OCI-LY3 (cell line): ENCODE measurements at regions not wholly inside any gene's neighbourhood (a gene's known extent, or its start where the extent isn't known, plus 50 kb on each side); places are given as distances from the start of the nearest gene placed in this dataset.

Experiments
- EZH2phosphoT487 ChIP-seq: fragments of 200-600 bp; shearing (Covaris generic); IDR thresholded peaks from 2 replicates; pipeline ENCODE4 v1.6.1; 2018; ENCODE audit warnings: antibody characterized with exemption, mixed run types, low read depth
- TF ChIP-seq, protein P1 (sequence below): fragments of 200-600, 300-600 bp; sonication (generic); IDR thresholded peaks from 2 replicates; pipeline ENCODE4 v1.5.1; 2014; ENCODE audit warnings: antibody characterized with exemption, low read length, low read depth

GRCh38 chr12:54759751-54760150, 94.6 kb upstream of the MUCL1 start:
- TF ChIP-seq, protein P1, sequence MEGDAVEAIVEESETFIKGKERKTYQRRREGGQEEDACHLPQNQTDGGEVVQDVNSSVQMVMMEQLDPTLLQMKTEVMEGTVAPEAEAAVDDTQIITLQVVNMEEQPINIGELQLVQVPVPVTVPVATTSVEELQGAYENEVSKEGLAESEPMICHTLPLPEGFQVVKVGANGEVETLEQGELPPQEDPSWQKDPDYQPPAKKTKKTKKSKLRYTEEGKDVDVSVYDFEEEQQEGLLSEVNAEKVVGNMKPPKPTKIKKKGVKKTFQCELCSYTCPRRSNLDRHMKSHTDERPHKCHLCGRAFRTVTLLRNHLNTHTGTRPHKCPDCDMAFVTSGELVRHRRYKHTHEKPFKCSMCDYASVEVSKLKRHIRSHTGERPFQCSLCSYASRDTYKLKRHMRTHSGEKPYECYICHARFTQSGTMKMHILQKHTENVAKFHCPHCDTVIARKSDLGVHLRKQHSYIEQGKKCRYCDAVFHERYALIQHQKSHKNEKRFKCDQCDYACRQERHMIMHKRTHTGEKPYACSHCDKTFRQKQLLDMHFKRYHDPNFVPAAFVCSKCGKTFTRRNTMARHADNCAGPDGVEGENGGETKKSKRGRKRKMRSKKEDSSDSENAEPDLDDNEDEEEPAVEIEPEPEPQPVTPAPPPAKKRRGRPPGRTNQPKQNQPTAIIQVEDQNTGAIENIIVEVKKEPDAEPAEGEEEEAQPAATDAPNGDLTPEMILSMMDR: peak; percentile 71
- TF ChIP-seq EZH2phosphoT487: no peak
